ENCODE measurements at regions not wholly inside any gene's neighbourhood (a gene's known extent, or its start where the extent isn't known, plus 50 kb on each side); places are given as distances from the start of the nearest gene placed in this dataset.

DNA sequence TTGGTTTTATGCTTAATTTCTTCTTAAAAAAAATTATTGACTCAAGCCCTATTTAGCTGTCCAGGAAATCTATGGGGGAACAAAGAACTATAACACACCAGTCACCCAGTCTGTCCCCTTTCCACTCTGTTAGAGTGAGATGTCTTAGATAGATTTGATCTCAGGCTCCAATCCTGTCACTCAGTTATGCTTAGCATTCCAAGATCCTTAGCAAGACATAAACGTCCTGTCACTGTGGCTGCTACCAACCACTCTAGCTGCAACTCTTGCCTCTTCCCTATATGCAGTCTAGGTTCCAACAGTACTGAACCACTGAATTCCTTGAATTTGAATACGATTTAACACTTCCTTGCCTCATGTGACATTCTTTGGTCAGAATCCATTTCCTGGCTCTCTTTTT lies 241.9 kb upstream of the NWD2 start:
- H3K27ac ChIP-seq (ENCODE audit: extremely low read depth, low read depth, low read length): no peak overlapping the region
- ChIA-PET CTCF (no interaction called here), POLR2A (no interaction called here)
- no peak overlapping the region for H3K4me3 ChIP-seq (ENCODE audit: low read depth, low read length)
- H3K36me3 ChIP-seq (ENCODE audit: control insufficient read depth in 2 of 2, insufficient read depth in 1 of 2, low read length in 2 of 2): no peaks in the 10 kb centered on the region
- H3K4me1 ChIP-seq (ENCODE audit: control insufficient read depth, insufficient read depth, low read length): no peaks in the 10 kb centered on the region
- no peaks in the 10 kb centered on the region for H3K9me3 ChIP-seq (ENCODE audit: control insufficient read depth, insufficient read depth, low read depth, low read length)
- TF ChIP-seq IKZF3 (tag by site-specific recombination; IDR thresholded peaks at IDR 0.05) (no peak), KLF7 (tag by site-specific recombination; IDR thresholded peaks at IDR 0.05; ENCODE audit: borderline replicate concordance) (no peak), ZNF433 (tag by site-specific recombination; IDR thresholded peaks at IDR 0.05; ENCODE audit: low read depth) (no peak), MZF1 (tag by site-specific recombination; IDR thresholded peaks at IDR 0.05; ENCODE audit: borderline replicate concordance) (no peak), EGR2 (tag by site-specific recombination; IDR thresholded peaks at IDR 0.05; ENCODE audit: low read depth) (no peak)

DNA sequence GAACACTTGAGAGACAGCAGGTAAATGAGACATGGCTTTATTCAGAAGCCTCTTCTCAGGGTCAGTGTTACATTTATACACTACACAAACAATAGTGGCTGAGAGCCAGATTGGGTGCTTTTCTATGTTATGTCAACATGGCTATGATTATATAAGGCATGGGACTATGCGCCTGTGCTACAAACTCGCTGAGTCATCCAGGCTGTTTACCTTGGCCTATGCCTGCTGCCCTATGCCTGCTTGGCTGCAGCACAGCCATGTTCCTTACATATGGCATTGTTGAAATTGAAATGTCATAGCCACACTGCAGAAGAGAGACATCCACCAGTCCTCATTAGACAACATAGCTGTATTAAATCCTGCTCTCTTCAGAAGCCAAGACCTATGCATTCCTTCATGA lies 236.3 kb upstream of the NWD2 start:
- Histone ChIP-seq H3K4me3 (ENCODE audit: low read depth, low read length) (no peak overlapping the region), H3K9me3 (ENCODE audit: control insufficient read depth, insufficient read depth, low read depth, low read length) (no peaks in the 10 kb centered on the region), H3K36me3 (ENCODE audit: control insufficient read depth in 2 of 2, insufficient read depth in 1 of 2, low read length in 2 of 2) (no peaks in the 10 kb centered on the region), H3K4me1 (ENCODE audit: control insufficient read depth, insufficient read depth, low read length) (no peaks in the 10 kb centered on the region), H3K27ac (ENCODE audit: extremely low read depth, low read depth, low read length) (no peak overlapping the region)
- ChIA-PET POLR2A (no interaction called here), CTCF (interaction anchor here (0.6 kb wide), 1 partner anchor 43 kb away, joined by 3 read pairs; no protein-coding TSS in a partner anchor)
- TF ChIP-seq, protein P1, sequence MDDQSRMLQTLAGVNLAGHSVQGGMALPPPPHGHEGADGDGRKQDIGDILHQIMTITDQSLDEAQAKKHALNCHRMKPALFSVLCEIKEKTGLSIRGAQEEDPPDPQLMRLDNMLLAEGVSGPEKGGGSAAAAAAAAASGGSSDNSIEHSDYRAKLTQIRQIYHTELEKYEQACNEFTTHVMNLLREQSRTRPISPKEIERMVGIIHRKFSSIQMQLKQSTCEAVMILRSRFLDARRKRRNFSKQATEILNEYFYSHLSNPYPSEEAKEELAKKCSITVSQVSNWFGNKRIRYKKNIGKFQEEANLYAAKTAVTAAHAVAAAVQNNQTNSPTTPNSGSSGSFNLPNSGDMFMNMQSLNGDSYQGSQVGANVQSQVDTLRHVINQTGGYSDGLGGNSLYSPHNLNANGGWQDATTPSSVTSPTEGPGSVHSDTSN (CRISPR knock-in tag; IDR thresholded peaks at IDR 0.05): no peak
- TF ChIP-seq, protein P2, sequence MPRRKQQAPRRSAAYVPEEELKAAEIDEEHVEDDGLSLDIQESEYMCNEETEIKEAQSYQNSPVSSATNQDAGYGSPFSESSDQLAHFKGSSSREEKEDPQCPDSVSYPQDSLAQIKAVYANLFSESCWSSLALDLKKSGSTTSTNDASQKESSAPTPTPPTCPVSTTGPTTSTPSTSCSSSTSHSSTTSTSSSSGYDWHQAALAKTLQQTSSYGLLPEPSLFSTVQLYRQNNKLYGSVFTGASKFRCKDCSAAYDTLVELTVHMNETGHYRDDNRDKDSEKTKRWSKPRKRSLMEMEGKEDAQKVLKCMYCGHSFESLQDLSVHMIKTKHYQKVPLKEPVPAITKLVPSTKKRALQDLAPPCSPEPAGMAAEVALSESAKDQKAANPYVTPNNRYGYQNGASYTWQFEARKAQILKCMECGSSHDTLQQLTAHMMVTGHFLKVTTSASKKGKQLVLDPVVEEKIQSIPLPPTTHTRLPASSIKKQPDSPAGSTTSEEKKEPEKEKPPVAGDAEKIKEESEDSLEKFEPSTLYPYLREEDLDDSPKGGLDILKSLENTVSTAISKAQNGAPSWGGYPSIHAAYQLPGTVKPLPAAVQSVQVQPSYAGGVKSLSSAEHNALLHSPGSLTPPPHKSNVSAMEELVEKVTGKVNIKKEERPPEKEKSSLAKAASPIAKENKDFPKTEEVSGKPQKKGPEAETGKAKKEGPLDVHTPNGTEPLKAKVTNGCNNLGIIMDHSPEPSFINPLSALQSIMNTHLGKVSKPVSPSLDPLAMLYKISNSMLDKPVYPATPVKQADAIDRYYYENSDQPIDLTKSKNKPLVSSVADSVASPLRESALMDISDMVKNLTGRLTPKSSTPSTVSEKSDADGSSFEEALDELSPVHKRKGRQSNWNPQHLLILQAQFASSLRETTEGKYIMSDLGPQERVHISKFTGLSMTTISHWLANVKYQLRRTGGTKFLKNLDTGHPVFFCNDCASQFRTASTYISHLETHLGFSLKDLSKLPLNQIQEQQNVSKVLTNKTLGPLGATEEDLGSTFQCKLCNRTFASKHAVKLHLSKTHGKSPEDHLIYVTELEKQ (tag by site-specific recombination; IDR thresholded peaks at IDR 0.05; ENCODE audit: borderline replicate concordance): no peak
- no peak for TF ChIP-seq ZNF391 (tag by site-specific recombination; IDR thresholded peaks at IDR 0.05; ENCODE audit: borderline replicate concordance, low read depth)
- TF ChIP-seq ZNF843 (tag by site-specific recombination; IDR thresholded peaks at IDR 0.05): no peak
- TF ChIP-seq, protein P3, sequence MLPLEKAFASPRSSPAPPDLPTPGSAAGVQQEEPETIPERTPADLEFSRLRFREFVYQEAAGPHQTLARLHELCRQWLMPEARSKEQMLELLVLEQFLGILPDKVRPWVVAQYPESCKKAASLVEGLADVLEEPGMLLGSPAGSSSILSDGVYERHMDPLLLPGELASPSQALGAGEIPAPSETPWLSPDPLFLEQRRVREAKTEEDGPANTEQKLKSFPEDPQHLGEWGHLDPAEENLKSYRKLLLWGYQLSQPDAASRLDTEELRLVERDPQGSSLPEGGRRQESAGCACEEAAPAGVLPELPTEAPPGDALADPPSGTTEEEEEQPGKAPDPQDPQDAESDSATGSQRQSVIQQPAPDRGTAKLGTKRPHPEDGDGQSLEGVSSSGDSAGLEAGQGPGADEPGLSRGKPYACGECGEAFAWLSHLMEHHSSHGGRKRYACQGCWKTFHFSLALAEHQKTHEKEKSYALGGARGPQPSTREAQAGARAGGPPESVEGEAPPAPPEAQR (tag by site-specific recombination; IDR thresholded peaks at IDR 0.05): no peak
- no peak for TF ChIP-seq ZNF174 (tag by site-specific recombination; IDR thresholded peaks at IDR 0.05)
- TF ChIP-seq ZNF623 (tag by site-specific recombination; IDR thresholded peaks at IDR 0.05): no peak
- no peak for TF ChIP-seq ZNF660 (tag by site-specific recombination; IDR thresholded peaks at IDR 0.05)
- TF ChIP-seq, protein P4, sequence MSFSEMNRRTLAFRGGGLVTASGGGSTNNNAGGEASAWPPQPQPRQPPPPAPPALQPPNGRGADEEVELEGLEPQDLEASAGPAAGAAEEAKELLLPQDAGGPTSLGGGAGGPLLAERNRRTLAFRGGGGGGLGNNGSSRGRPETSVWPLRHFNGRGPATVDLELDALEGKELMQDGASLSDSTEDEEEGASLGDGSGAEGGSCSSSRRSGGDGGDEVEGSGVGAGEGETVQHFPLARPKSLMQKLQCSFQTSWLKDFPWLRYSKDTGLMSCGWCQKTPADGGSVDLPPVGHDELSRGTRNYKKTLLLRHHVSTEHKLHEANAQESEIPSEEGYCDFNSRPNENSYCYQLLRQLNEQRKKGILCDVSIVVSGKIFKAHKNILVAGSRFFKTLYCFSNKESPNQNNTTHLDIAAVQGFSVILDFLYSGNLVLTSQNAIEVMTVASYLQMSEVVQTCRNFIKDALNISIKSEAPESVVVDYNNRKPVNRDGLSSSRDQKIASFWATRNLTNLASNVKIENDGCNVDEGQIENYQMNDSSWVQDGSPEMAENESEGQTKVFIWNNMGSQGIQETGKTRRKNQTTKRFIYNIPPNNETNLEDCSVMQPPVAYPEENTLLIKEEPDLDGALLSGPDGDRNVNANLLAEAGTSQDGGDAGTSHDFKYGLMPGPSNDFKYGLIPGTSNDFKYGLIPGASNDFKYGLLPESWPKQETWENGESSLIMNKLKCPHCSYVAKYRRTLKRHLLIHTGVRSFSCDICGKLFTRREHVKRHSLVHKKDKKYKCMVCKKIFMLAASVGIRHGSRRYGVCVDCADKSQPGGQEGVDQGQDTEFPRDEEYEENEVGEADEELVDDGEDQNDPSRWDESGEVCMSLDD (tag by site-specific recombination; IDR thresholded peaks at IDR 0.05): no peak

Data from HEK293 (cell line).